HG03175 (cell line): ENCODE measurements at regions not wholly inside any gene's neighbourhood (a gene's known extent, or its start where the extent isn't known, plus 50 kb on each side); places are given as distances from the start of the nearest gene placed in this dataset.
A peak's percentile ranks its signal among the peaks of the same experiment; 100 is the strongest.
"Not testable (repeated sequence)": the region's sequence is repeated elsewhere in the genome, so short reads cannot be mapped to it uniquely, and the experiment has no call there.

Experiments
- ATAC-seq: cut with Tn5 transposase; IDR thresholded peaks from one replicate; pipeline ENCODE4 v1.9.1; 2021; ENCODE audit warnings: mild to moderate bottlenecking, moderate library complexity; ENCODE audit not compliant: unreplicated experiment

DNA sequence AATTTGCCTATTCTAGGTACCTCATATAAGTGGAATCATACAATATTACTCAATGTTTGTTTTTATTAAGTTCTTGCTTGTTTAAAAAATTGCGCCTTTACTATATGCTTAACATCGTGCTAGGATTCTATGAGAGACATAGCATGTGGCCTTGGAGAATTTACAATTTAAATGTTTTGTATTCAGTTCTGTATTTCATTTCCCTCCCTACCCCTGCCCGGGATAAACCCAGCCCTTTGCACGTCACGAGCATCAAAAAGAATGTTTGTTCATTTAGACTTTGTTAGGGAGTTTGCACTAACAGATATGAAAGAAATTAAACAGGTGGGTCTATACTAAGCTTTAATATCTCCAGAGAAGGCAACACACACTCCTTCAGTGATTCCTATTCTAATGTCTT is 75.7 kb downstream of the C18orf54 start:
- ATAC-seq: no peak

DNA sequence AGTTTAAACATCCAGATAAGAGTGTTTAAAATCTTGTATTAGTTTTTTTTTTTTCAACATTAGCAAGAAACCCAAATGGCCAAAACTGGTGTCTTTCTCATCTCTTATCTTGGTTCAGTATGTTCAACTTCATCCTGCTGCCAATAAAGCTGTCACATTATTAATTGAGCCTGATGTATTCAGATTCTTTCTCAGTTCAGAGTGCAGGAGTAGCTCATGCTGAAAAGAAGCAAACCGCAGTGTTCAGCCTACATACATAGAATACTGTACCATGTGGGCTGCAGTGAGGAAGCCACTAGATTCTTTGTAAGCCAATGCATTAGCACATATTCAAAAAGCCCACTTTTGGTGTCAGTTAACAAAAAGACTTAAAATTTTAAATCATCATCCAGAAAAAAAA is 76.2 kb downstream of the C18orf54 start:
- no peak for ATAC-seq

DNA sequence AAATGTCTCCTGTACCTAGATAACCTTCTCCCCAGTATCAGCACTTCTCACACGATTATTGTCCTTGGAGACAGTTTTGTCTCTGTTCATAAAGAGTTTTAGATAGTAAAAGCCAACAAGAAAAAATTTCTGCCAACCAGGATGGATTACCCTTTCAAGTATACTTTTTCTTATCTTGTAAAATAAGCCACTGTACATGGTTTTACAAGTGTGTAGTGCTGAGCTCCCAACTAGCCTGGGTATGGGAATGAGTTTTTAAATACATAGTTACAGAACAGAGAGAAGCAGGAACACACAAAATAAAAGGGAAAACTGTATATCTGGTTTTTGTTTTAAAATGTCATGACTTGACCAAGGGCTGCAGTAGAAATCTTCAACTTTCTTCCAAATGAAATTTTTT is 76.7 kb downstream of the C18orf54 start:
- no peak for ATAC-seq

DNA sequence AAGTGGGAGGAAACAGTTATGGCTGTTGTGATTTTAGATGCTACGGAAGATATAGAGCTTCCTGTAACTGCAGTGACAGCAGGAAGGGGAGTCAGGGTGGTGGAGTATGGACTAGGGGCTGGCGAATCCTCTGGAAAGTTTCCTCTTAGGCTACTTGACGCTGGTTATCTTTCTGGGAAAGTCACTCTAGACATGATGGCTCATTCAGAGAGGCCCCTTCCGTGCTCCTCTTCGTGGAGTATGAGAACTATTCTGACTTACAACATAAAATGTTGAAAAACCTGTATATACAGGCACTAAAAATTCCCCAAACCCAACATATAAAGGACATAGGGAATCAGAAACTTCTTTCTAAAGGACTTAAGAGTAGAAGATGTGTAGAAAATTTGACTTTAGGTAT is 78.8 kb downstream of the C18orf54 start:
- no peak for ATAC-seq

DNA sequence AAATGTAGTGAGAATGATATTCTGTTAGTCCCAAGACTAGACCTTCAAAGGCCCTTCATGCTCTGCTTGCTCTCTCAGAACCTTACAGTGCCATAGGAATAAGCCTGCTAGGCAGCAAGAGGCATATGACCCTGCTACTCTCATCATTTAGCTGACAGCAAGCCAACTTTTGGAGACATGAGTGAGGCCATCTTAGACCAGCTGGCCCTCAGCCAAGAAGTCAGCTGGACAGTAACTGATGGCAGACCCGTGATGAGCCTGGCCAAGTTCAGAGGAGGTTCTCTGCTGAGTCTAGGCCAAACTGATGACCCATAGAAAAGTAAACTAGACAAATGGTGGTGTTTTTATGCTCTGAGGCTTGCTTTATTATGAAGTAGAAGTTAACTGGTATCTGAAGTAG is 82.6 kb downstream of the C18orf54 start:
- no peak for ATAC-seq

DNA sequence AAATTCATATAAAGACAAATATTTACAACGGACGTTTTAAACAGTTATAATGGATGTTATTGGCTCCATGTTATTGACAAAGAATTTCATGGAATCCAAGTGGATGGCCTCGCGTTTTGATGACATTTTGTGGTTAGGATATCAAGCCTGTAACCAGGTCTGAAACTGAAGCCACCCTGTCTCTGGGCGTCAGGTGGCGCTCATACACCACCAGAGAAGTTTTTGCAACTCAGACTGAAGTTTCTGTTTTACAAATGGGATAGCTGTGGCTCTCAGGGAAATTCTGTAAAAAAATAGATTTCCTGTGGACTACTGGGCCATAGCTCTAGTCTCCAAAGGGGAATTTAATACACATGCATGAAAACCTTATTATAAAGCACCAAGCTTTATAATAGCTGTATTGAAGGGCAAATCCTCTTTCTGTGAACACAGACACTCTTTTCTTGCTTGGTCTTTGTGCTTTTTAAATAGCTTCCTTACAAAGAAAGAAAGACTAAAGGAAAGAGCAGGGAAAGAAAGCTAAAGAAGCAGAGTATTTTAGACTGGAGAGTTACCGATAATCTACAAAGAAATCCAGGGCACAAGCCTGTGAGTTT is 86.7 kb downstream of the C18orf54 start:
- ATAC-seq: peak; percentile 77

DNA sequence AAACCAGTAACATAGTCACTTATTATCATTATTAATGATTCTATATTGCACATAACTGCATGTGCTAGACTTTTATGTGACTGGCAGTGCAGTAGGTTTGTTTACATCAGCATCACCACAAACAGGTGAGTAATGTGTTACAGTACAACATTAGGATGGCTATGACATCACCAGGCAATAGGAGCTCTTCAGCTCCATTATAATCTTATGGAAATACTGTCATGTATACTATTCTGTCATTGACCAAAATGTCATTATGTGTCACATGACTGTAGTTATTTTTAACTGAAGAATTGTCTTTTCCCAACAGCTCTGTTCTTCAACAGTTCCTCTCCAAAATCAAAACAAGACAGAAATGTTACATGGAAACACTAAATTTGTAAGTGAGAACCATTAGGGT is 96.3 kb downstream of the C18orf54 start:
- no peak for ATAC-seq

DNA sequence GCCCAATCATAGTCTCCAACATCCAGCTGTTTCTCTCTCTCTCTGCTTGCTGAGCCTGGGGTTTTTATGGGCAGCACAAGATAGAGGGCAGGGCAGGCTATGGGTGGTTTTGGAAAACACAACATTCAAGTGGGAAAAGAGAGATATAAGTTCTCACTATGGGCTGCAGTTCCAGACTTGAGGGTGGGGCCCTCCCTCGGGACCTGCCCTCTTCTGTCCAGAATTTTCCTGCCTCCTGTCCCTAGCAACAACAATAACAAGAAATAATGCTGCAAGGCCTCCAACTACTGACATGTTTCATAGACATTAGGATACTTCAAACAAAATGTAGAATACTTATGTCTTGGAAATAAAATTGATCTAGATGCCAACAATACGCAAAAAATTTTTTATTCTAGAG is 107.8 kb downstream of the C18orf54 start:
- ATAC-seq: no peak

DNA sequence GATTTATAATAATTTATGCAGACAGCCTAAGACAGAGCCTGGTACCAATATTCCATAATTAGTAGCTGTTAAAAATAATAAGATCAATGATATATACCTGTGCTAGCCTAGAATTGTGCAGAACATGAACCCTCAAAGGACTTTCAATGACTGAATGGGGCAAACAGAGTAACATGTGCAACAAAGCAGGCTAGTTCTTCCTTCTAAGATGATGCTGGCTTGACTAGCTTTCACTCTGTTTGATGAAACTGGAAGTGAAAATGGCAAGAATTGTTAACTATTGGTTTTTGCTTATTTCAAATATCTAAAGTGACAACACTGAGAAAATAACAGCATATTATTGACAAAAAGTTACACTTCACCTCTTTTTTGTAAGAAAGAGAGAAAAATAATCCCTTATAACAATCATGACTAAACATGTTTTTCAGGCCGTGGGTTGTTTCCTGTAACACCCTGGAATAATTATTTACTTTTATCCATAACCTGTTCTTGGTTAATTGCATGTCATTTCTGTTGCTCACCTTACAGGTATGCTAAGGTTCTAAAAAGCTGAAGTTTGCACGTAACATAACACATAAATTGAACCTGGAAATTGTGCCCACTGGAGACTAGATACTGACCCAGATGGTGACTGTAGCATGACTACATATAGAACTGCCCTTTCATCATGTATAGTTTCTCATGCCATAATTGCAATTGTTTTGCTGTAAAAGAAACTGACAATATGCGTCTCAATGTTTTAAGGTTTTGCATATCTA is 108.7 kb downstream of the C18orf54 start:
- no peak for ATAC-seq

DNA sequence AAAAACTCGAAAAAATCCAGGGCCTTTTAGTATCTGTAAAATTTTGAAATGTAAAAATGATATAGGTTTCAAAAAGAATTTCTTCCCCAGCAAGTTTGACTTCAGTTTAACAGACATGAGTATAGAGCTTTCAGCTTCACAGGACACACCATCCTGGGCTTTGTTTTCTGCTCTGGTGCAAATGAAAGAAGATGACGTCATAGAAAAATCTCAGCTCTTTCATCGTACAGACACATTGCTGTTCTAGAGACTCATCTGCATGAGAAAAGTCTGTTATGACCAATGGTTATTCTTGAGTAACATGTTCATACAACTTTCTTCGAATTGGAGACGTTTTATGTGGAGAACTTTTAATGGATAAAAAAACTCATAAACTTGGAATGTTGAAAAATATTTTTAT is 111.7 kb upstream of the DYNAP start:
- ATAC-seq: no peak

DNA sequence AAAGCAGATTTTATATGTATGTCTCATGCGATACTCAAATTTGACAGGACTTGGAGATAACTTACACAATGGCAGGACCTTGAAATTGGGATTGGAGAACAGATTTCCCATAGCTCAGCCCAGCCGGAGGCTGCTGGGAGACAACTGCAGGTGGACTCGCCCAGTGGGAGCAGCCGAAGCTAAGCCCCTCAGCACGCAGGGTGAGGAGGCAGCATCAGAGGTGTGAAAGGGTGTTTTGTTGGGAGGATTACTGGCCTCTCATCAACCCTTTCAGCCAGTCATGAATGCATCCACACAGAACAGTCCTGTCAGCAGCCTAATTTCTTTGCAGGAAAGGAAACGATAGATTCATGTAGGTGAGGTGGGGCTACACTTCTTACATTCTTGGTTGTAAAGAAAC is 110.4 kb upstream of the DYNAP start:
- no peak for ATAC-seq

DNA sequence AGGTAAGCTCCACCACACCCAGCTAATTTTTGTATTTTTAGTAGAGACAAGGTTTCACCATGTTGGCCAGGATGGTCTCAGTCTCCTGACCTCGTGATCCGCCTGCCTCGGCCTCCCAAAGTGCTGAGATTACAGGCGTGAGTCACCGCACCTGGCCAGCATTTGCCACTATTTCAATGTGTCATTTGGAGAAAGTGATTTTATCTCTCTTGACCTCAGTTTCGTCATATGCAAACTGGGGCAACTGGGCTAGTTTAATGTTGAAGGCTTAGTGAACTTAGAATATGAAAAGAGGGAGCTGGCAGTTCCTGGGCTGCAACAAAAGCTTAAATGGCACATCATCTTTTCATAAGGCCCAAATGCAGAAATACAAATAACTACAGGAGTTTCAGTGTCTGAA is 88.6 kb upstream of the DYNAP start:
- not testable (repeated sequence) for ATAC-seq

DNA sequence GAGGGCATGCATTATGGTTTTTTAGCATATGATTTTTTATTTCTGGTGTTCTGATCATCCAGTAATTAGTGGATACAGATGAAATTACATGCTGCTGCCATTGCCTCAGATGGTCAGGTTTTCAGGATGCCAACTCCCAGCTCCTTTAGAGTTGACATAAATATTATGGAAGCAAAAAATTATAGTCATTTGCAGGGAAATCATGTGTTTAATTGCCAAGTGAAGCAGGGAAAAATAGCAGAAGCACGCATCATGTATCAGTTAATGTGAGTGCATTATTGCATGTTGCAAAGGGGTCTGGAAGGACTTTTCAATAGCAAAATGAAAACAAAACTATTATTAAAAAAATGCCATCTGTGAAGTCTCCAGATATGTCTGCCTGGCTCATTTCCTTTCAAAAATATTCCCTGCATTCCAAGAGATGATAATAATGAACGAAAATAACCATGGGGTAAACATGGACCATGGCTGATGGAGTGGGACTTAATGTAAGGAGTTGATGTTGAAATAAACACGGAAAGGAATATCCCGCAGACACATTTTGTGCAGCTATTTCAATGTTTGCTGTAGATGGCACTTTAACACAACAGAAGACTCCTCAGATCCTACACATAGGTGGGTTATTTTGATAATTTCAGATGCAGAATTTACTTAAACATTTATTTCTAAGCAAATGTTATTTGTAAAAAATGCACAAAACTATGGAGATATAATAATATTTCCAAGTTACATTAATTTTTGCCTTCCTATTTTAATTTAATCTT is 87.7 kb upstream of the DYNAP start:
- no peak for ATAC-seq

DNA sequence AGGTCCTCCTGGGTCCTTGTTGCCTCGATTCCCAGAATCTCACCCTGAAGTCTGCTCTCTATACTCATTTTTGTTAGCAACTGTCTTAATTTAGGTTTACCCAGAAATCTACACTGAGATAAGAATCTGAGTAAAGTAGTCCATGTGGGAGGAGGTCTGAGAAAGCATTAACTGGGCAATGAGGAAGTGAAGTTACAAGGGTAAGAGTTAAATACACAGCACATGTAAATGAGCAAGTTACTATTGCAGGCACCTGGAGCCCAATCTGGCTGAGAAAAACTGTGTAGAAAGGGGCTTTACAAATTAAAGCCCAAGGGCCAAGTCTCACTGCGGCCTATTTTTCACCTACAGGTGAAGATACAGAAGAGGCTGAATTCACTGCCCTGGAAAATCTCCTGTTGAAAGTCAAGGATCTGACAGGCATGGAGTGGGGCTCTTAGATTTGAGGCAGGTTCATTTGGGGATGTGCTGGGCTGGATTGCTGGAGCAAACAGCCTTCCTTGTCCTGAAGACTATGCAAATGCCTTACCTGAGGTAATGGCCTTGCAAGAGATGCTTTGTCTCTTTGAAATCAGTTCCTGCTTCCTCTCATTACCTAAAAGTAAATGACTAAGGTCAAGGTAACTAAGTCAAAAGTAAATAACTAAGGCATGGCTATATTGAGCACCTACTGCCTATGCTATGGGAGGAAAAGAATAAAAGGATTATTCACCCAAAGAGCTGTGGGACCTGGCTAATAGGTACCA is 84.4 kb upstream of the DYNAP start:
- ATAC-seq: no peak

DNA sequence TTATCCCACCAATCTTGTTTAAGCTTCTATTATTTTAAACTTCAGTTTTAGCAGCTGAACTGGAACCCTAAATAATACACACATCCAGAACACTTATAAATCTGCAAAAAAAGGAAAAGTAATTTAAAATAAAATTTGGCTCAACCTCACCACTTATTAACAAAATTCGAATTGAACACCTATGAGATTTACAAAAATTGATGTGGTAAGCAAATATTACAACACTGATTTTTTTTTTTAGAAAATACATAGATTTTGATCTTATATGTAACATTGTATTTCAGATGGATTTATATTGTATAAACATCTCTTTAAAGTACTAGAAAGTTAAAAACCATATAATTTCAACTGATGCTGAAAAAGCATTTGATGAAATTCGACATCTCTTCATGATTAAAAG is 81.3 kb upstream of the DYNAP start:
- no peak for ATAC-seq

DNA sequence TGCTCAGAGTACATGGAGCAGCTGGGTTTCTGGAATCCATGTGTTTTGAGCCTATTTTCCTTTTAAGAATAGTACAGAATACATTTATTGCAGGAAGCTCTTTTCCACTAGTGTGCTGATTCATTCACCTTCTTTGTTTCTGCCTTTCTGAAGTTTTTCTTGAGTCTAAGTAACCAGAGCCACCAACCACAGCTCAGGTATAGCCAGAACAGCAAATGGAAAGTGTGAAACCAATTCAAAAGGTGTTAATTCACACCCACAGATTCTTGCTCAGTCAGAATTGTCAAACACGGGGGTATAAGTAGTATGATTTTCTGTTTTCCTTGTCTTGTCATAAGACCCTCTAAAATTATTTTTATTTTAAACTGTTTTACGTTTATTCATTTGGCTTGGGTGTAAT is 75.9 kb upstream of the DYNAP start:
- peak; percentile 67 for ATAC-seq

DNA sequence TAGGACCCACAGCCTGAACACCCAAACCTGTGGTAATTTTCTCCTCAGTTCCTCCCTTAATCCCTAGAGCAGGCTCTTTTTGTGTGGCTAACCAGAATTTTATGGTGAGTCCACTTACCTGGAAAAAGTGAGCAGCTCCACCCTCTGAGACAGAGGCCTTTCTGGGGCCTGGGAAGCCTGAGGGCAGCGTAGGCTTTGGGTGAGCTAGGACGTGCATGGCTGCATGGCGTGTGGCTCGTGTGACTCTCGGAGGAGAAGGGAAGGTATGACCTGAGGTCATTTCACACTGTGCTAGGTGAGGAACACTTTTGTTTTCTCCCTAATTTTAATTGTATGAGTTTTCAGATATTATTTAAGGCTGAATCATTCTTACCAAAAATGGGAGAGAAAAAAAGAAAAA is 73.5 kb upstream of the DYNAP start:
- no peak for ATAC-seq

DNA sequence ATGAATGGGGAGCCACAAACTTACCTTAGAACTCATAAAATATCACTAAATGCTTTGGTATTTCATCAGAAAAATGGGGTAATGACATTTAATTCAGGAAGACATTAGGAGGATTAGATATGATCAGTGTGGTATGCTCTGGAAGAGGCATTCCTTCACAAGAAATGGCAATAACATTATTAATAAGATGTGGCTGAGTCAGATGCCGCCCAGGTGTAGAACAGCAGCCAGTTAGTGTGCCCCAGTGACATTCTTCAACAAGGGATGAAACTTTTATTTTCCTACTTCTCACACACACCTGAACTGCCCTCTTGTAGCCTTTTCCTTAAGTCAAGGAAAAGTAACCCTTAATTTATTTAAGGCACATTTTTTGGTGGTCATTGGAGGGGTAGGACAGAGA is 69.2 kb upstream of the DYNAP start:
- ATAC-seq: no peak

DNA sequence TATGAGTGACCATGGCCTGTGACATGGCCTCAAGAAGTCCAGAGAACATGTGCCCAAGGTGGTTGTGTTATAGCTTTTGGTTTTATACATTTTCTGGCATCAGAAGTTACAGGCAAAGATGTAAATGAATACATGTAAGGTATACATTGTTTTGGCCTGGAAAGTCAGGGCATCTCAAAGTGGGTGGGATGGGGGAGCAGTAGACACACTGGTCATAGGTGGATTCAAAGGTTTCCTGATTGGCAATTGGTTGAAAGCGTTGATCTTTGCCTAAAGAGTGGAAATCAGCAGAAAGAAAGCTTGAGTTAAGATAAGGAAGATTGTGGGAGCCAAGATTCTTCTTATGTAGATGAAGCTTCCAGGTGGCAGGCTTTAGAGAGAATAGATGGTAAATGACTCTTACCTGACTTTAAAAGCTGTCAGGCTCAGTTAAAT is 62.1 kb upstream of the DYNAP start:
- no peak for ATAC-seq

DNA sequence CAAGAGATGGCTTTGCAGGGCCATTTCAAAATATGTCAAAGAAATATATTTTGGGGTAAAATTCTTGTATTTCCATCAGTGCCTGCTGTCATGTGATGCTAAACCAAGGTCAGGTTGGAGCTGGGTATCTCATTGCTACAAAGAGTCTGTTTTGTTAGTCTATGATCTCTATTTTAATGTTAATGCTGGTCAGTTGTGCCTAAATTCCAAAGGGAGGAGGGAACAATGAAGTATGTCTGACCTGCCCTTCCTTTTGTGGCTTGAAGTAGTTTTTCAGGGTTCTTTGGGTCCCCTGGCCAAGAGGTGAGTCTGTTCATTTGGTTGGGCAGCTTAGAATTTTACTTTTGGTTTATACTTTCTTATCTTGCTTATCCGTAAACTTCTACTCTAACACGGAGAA is 61.6 kb upstream of the DYNAP start:
- ATAC-seq: no peak

DNA sequence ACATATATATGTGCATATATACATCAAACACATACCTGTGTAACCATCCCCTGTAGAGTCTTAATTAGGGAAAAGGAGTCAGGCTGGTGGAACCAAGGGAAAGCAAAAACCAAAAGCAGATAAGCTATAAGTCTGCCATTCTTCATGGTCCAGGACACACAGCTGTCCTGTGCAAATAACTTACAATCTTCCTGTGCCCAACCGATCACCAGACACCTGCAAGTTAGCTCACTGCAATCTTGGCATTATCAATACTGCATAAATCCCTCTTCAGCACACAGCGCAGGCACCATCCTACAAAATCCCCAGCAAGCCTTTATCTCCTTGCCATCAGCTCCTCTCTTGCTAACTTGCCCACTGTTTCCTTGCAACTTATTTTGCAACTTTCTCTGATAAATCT is 60.8 kb upstream of the DYNAP start:
- no peak for ATAC-seq
